ENCODE measurements at regions not wholly inside any gene's neighbourhood (a gene's known extent, or its start where the extent isn't known, plus 50 kb on each side); places are given as distances from the start of the nearest gene placed in this dataset.

DNA sequence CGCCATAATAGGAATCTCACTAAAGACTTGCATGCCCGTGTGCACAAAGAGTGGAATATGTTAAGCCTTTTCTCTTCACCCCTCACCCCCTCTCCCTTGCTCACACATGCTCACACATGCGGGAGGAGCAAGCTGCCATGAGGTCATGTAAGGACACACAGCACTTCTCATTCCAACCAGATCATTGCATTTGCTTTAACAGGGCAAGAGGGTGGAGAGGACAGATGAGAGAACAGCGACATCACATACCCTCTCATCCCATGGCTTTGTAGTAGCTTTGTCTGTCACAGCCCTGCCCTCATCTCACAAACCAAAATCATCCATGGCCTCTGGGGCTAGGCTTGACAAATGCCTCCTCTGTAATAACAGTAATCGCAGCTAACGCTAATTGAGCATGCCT, 145.6 kb upstream of the FRY start:
- TF ChIP-seq, protein P1, sequence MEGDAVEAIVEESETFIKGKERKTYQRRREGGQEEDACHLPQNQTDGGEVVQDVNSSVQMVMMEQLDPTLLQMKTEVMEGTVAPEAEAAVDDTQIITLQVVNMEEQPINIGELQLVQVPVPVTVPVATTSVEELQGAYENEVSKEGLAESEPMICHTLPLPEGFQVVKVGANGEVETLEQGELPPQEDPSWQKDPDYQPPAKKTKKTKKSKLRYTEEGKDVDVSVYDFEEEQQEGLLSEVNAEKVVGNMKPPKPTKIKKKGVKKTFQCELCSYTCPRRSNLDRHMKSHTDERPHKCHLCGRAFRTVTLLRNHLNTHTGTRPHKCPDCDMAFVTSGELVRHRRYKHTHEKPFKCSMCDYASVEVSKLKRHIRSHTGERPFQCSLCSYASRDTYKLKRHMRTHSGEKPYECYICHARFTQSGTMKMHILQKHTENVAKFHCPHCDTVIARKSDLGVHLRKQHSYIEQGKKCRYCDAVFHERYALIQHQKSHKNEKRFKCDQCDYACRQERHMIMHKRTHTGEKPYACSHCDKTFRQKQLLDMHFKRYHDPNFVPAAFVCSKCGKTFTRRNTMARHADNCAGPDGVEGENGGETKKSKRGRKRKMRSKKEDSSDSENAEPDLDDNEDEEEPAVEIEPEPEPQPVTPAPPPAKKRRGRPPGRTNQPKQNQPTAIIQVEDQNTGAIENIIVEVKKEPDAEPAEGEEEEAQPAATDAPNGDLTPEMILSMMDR (IDR thresholded peaks at IDR 0.05; ENCODE audit: poor library complexity), result no peak
- no peak for TF ChIP-seq EZH2phosphoT487 (IDR thresholded peaks at IDR 0.05; ENCODE audit: low read depth, severe bottlenecking, unreplicated experiment)
- no peak for TF ChIP-seq EZH2 (IDR thresholded peaks at IDR 0.05; ENCODE audit: borderline replicate concordance)

Data from hepatocyte (in vitro differentiated cells).